ENCODE measurements at regions not wholly inside any gene's neighbourhood (a gene's known extent, or its start where the extent isn't known, plus 50 kb on each side); places are given as distances from the start of the nearest gene placed in this dataset.

- Histone ChIP-seq H3K36me3 (ENCODE audit: insufficient read depth, low read length) (no peaks in the 10 kb centered on the region), H3K9ac (ENCODE audit: low read depth, low read length) (no peak overlapping the region), H3K27me3 (ENCODE audit: insufficient read depth, low read length, poor library complexity) (no peaks in the 10 kb centered on the region), H2AFZ (ENCODE audit: low read depth, low read length) (no peak overlapping the region), H4K20me1 (ENCODE audit: insufficient read depth, low read length) (no peaks in the 10 kb centered on the region), H3K79me2 (ENCODE audit: insufficient read depth, low read length) (no peaks in the 10 kb centered on the region), H3K4me3 (ENCODE audit: low read depth in 1 of 2, low read length in 2 of 2) (no peak overlapping the region), H3K4me2 (ENCODE audit: insufficient read depth, low read length) (no peak overlapping the region), H3K27ac (ENCODE audit: low read length) (no peak overlapping the region), H3K9me3 (ENCODE audit: insufficient read depth, low read length, severe bottlenecking) (no peaks in the 10 kb centered on the region), H3K4me1 (ENCODE audit: insufficient read depth, low read length) (no peaks in the 10 kb centered on the region)
- ATAC-seq (ENCODE audit: insufficient read depth, low read depth) = no peak
- DNase-seq = no peak
- no peak for TF ChIP-seq EZH2 (IDR thresholded peaks at IDR 0.05; ENCODE audit: borderline replicate concordance, low read depth, low read length, severe bottlenecking)
Observed at GRCh38 chr5:156232251-156232869, 94.6 kb upstream of the SGCD start.

DNA sequence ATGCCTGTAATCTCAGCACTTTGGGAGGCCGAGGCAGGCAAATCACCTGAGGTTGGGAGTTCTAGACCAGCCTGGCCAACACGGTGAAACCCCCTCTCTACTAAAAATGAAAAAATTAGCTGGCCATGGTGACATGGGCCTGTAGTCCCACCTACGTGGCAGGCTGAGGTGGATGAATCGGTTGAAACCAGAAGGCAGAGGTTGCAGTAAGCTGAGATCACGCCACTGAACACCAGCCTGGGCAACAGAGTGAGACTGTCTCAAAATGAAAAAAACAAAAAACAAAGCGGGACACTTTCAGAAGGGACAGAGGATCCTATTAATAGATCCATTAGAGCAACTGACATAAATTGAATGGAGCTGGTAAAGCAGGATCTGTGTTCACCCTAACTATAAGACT is 89.6 kb upstream of the SGCD start:
- Histone ChIP-seq H3K36me3 (ENCODE audit: insufficient read depth, low read length) (no peaks in the 10 kb centered on the region), H3K4me1 (ENCODE audit: insufficient read depth, low read length) (no peaks in the 10 kb centered on the region), H3K9ac (ENCODE audit: low read depth, low read length) (no peak overlapping the region), H4K20me1 (ENCODE audit: insufficient read depth, low read length) (no peaks in the 10 kb centered on the region), H2AFZ (ENCODE audit: low read depth, low read length) (no peak overlapping the region), H3K27me3 (ENCODE audit: insufficient read depth, low read length, poor library complexity) (no peaks in the 10 kb centered on the region), H3K4me3 (ENCODE audit: low read depth in 1 of 2, low read length in 2 of 2) (no peak overlapping the region), H3K27ac (ENCODE audit: low read length) (no peak overlapping the region), H3K79me2 (ENCODE audit: insufficient read depth, low read length) (no peaks in the 10 kb centered on the region), H3K4me2 (ENCODE audit: insufficient read depth, low read length) (no peak overlapping the region), H3K9me3 (ENCODE audit: insufficient read depth, low read length, severe bottlenecking) (no peaks in the 10 kb centered on the region)
- no peak for TF ChIP-seq CTCF (IDR thresholded peaks at IDR 0.05; ENCODE audit: borderline replicate concordance, extremely low read depth, low read length, poor library complexity, severe bottlenecking)
- no peak for TF ChIP-seq EZH2 (IDR thresholded peaks at IDR 0.05; ENCODE audit: borderline replicate concordance, low read depth, low read length, severe bottlenecking)
- no peak for DNase-seq
- ATAC-seq (ENCODE audit: insufficient read depth, low read depth) = no peak

GRCh38 chr5:156239800-156240199 is 87.2 kb upstream of the SGCD start:
- H3K27ac ChIP-seq (ENCODE audit: low read length) = no peak overlapping the region
- no peaks in the 10 kb centered on the region for H3K79me2 ChIP-seq (ENCODE audit: insufficient read depth, low read length)
- H2AFZ ChIP-seq (ENCODE audit: low read depth, low read length) = no peak overlapping the region
- no peak overlapping the region for H3K9ac ChIP-seq (ENCODE audit: low read depth, low read length)
- H3K4me3 ChIP-seq (ENCODE audit: low read depth in 1 of 2, low read length in 2 of 2) = no peak overlapping the region
- DNase-seq = no peak
- TF ChIP-seq EZH2 (IDR thresholded peaks at IDR 0.05; ENCODE audit: borderline replicate concordance, low read depth, low read length, severe bottlenecking) = no peak
- TF ChIP-seq CTCF (IDR thresholded peaks at IDR 0.05; ENCODE audit: borderline replicate concordance, extremely low read depth, low read length, poor library complexity, severe bottlenecking) = no peak
- H3K27me3 ChIP-seq (ENCODE audit: insufficient read depth, low read length, poor library complexity) = no peaks in the 10 kb centered on the region
- no peak overlapping the region for H3K4me2 ChIP-seq (ENCODE audit: insufficient read depth, low read length)
- no peaks in the 10 kb centered on the region for H3K9me3 ChIP-seq (ENCODE audit: insufficient read depth, low read length, severe bottlenecking)
- no peaks in the 10 kb centered on the region for H3K4me1 ChIP-seq (ENCODE audit: insufficient read depth, low read length)
- H3K36me3 ChIP-seq (ENCODE audit: insufficient read depth, low read length) = no peaks in the 10 kb centered on the region
- no peak for ATAC-seq (ENCODE audit: insufficient read depth, low read depth)
- H4K20me1 ChIP-seq (ENCODE audit: insufficient read depth, low read length) = no peaks in the 10 kb centered on the region

DNA sequence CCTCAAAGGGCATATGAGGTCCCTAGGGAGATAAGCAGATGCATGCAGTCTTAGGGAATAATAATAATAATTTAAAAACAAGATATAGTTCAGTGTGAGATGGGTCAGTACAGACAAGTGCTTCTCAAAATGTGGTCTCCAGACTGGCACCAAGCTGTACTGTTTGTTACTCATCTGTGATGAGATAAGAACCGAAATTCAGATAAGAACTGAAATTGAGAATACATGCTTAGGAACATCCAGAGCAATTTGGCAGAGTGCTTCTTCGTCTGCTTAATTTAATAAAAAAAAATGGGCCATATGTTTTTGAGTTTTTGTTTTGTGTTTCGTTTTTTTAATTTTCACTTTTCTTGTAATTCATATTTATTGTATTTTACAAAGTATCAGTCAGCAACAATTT is 86.5 kb upstream of the SGCD start:
- Histone ChIP-seq H3K4me3 (ENCODE audit: low read depth in 1 of 2, low read length in 2 of 2) (no peak overlapping the region), H3K9ac (ENCODE audit: low read depth, low read length) (no peak overlapping the region), H3K36me3 (ENCODE audit: insufficient read depth, low read length) (no peaks in the 10 kb centered on the region), H3K4me2 (ENCODE audit: insufficient read depth, low read length) (no peak overlapping the region), H3K9me3 (ENCODE audit: insufficient read depth, low read length, severe bottlenecking) (no peaks in the 10 kb centered on the region), H4K20me1 (ENCODE audit: insufficient read depth, low read length) (no peaks in the 10 kb centered on the region), H3K27me3 (ENCODE audit: insufficient read depth, low read length, poor library complexity) (no peaks in the 10 kb centered on the region), H3K79me2 (ENCODE audit: insufficient read depth, low read length) (no peaks in the 10 kb centered on the region), H3K27ac (ENCODE audit: low read length) (no peak overlapping the region), H3K4me1 (ENCODE audit: insufficient read depth, low read length) (no peaks in the 10 kb centered on the region), H2AFZ (ENCODE audit: low read depth, low read length) (no peak overlapping the region)
- DNase-seq (no peak), ATAC-seq (ENCODE audit: insufficient read depth, low read depth) (no peak)
- no peak for TF ChIP-seq EZH2 (IDR thresholded peaks at IDR 0.05; ENCODE audit: borderline replicate concordance, low read depth, low read length, severe bottlenecking)
- TF ChIP-seq CTCF (IDR thresholded peaks at IDR 0.05; ENCODE audit: borderline replicate concordance, extremely low read depth, low read length, poor library complexity, severe bottlenecking) = no peak

All from DND-41 (cell line).